ENCODE measurements at regions not wholly inside any gene's neighbourhood (a gene's known extent, or its start where the extent isn't known, plus 50 kb on each side); places are given as distances from the start of the nearest gene placed in this dataset.

- Histone ChIP-seq H3K27ac (ENCODE audit: low read depth, low read length) (no peak overlapping the region), H3K36me3 (ENCODE audit: control insufficient read depth, insufficient read depth, low read length) (no peaks in the 10 kb centered on the region), H3K9ac (ENCODE audit: extremely low read depth, low read length, poor library complexity, severe bottlenecking) (no peak overlapping the region), H3K9me3 (ENCODE audit: control insufficient read depth, low read length) (no peaks in the 10 kb centered on the region), H3K4me3 (ENCODE audit: low read length) (no peak overlapping the region), H3K27me3 (ENCODE audit: control insufficient read depth, insufficient read depth, low read length, poor library complexity, severe bottlenecking) (no peaks in the 10 kb centered on the region), H3K4me1 (ENCODE audit: control insufficient read depth, insufficient read depth, low read length) (no peaks in the 10 kb centered on the region)
- TF ChIP-seq CTCF (conservative IDR thresholded peaks at IDR 0.05), result no peak
- no peaks in the 10 kb centered on the region for H3K4me1 Mint-ChIP-seq
- peaks cover 10% of the 10 kb centered on the region for H3K27me3 Mint-ChIP-seq (ENCODE audit: insufficient read depth)
- DNase-seq, result no peak
- H3K4me3 Mint-ChIP-seq, result no peak overlapping the region
- H3K9me3 Mint-ChIP-seq, result no peaks in the 10 kb centered on the region
- no peaks in the 10 kb centered on the region for H3K36me3 Mint-ChIP-seq (ENCODE audit: low read depth)
- WGBS, 2 experiments (ENCODE audit: insufficient coverage in 1 of 2, insufficient read length in 1 of 2), result 92 to 93% methylated on average over 5 to 6 of the region's 6 CpGs
- no peak overlapping the region for H3K27ac Mint-ChIP-seq
Observed at GRCh38 chr20:60762386-60762785, 489.7 kb upstream of the CDH4 start.

GRCh38 chr20:60764328-60764727 lies 487.7 kb upstream of the CDH4 start:
- Mint-ChIP-seq H3K36me3 (ENCODE audit: low read depth) (no peaks in the 10 kb centered on the region), H3K27ac (no peak overlapping the region), H3K4me3 (no peak overlapping the region), H3K27me3 (ENCODE audit: insufficient read depth) (peaks cover 10% of the 10 kb centered on the region), H3K9me3 (no peaks in the 10 kb centered on the region), H3K4me1 (no peaks in the 10 kb centered on the region)
- H3K9ac ChIP-seq (ENCODE audit: extremely low read depth, low read length, poor library complexity, severe bottlenecking), result no peak overlapping the region
- no peaks in the 10 kb centered on the region for H3K4me1 ChIP-seq (ENCODE audit: control insufficient read depth, insufficient read depth, low read length)
- TF ChIP-seq CTCF (conservative IDR thresholded peaks at IDR 0.05), result no peak
- no peak overlapping the region for H3K27ac ChIP-seq (ENCODE audit: low read depth, low read length)
- no peak for DNase-seq
- 92% methylated on average over 2 to 4 of the region's 4 CpGs for WGBS, 2 experiments (ENCODE audit: insufficient coverage in 1 of 2, insufficient read length in 1 of 2)
- no peaks in the 10 kb centered on the region for H3K9me3 ChIP-seq (ENCODE audit: control insufficient read depth, low read length)
- H3K36me3 ChIP-seq (ENCODE audit: control insufficient read depth, insufficient read depth, low read length), result no peaks in the 10 kb centered on the region
- H3K4me3 ChIP-seq (ENCODE audit: low read length), result no peak overlapping the region
- no peaks in the 10 kb centered on the region for H3K27me3 ChIP-seq (ENCODE audit: control insufficient read depth, insufficient read depth, low read length, poor library complexity, severe bottlenecking)

DNA sequence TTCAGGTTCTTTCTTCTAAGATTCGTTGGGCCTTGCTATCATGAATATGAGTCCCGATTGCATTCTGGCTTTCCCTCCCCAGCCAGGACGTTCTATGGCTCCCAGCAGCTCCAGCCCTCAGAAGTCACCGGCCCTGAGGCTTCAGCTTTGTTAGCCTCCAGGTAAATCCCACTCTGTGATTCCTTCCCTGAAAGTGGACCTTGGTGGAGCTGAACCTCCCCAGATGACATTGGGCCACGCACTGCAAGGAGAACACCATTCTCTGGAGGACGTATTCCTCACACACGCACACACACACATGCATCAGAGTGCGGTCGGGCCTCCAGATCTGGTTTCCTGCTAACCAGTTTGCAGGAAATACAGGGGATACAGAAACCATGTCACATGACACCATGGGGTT lies 487.3 kb upstream of the CDH4 start:
- H3K9ac ChIP-seq (ENCODE audit: extremely low read depth, low read length, poor library complexity, severe bottlenecking), result no peak overlapping the region
- WGBS, 2 experiments (ENCODE audit: insufficient coverage in 1 of 2, insufficient read length in 1 of 2), result 91 to 96% methylated on average over 4 to 9 of the region's 9 CpGs
- no peaks in the 10 kb centered on the region for H3K36me3 Mint-ChIP-seq (ENCODE audit: low read depth)
- H3K9me3 ChIP-seq (ENCODE audit: control insufficient read depth, low read length), result no peaks in the 10 kb centered on the region
- no peaks in the 10 kb centered on the region for H3K4me1 ChIP-seq (ENCODE audit: control insufficient read depth, insufficient read depth, low read length)
- no peaks in the 10 kb centered on the region for H3K4me1 Mint-ChIP-seq
- no peaks in the 10 kb centered on the region for H3K27me3 ChIP-seq (ENCODE audit: control insufficient read depth, insufficient read depth, low read length, poor library complexity, severe bottlenecking)
- peaks cover 10% of the 10 kb centered on the region for H3K27me3 Mint-ChIP-seq (ENCODE audit: insufficient read depth)
- no peak for DNase-seq
- H3K36me3 ChIP-seq (ENCODE audit: control insufficient read depth, insufficient read depth, low read length), result no peaks in the 10 kb centered on the region
- TF ChIP-seq CTCF (conservative IDR thresholded peaks at IDR 0.05), result no peak
- no peak overlapping the region for H3K27ac Mint-ChIP-seq
- H3K9me3 Mint-ChIP-seq, result no peaks in the 10 kb centered on the region
- no peak overlapping the region for H3K4me3 ChIP-seq (ENCODE audit: low read length)
- H3K4me3 Mint-ChIP-seq, result no peak overlapping the region
- no peak overlapping the region for H3K27ac ChIP-seq (ENCODE audit: low read depth, low read length)

All from endodermal cell (in vitro differentiated cells).